A549 (cell line): ENCODE measurements at regions not wholly inside any gene's neighbourhood (a gene's known extent, or its start where the extent isn't known, plus 50 kb on each side); places are given as distances from the start of the nearest gene placed in this dataset.

Experiments used
- CBX8 ChIP-seq: fragments of 200-600 bp; sonication (generic); IDR thresholded peaks from 2 replicates; pipeline ENCODE4 v1.6.1; 2016
- HDAC2 ChIP-seq: fragments of 200-600 bp; sonication (generic); IDR thresholded peaks from 2 replicates; pipeline ENCODE4 v1.6.1; 2016
- MYC ChIP-seq: IDR thresholded peaks from 2 replicates; pipeline ENCODE4 v1.6.1; 2012; ENCODE audit warnings: mild to moderate bottlenecking, inconsistent platforms, low read length, improper control_type of control experiment, borderline replicate concordance
- PHF8 ChIP-seq: fragments of 200-600 bp; sonication (generic); IDR thresholded peaks from 2 replicates; pipeline ENCODE4 v1.6.1; 2016; ENCODE audit warnings: low read depth, mild to moderate bottlenecking, antibody characterized with exemption, moderate library complexity, borderline replicate concordance
- POLR2A ChIP-seq: IDR thresholded peaks from 2 replicates; pipeline ENCODE4 v1.6.1; 2012; ENCODE audit warnings: mild to moderate bottlenecking, low read length
- RFX5 ChIP-seq: fragments of 450-650 bp; IDR thresholded peaks from 2 replicates; pipeline ENCODE4 v1.7.1; 2014; ENCODE audit warnings: antibody characterized with exemption, mild to moderate bottlenecking, moderate library complexity
- SREBF2 ChIP-seq: fragments of 450-650 bp; IDR thresholded peaks from 2 replicates; pipeline ENCODE4 v1.6.1; 2014; ENCODE audit warnings: mild to moderate bottlenecking, moderate library complexity
- TF ChIP-seq, protein P1 (sequence below): fragments of >200 bp; sonication (Bioruptor Twin); formaldehyde crosslinking; IDR thresholded peaks from 3 replicates; pipeline ENCODE4 v1.5.1; 2016
- TF ChIP-seq, protein P2 (sequence below): fragments of 200-600 bp; sonication (generic); IDR thresholded peaks from 2 replicates; pipeline ENCODE4 v1.6.1; 2016; ENCODE audit warnings: antibody characterized with exemption, mild to moderate bottlenecking, moderate library complexity
- TF ChIP-seq, protein P3 (sequence below): fragments of 250-450 bp; sonication (Bioruptor Pico); IDR thresholded peaks from 2 replicates; pipeline ENCODE4 v1.5.0; 2021; ENCODE audit warnings: mild to moderate bottlenecking, moderate library complexity, borderline replicate concordance
- TF ChIP-seq, protein P4 (sequence below): IDR thresholded peaks from 2 replicates; pipeline ENCODE4 v1.6.1; 2012

DNA sequence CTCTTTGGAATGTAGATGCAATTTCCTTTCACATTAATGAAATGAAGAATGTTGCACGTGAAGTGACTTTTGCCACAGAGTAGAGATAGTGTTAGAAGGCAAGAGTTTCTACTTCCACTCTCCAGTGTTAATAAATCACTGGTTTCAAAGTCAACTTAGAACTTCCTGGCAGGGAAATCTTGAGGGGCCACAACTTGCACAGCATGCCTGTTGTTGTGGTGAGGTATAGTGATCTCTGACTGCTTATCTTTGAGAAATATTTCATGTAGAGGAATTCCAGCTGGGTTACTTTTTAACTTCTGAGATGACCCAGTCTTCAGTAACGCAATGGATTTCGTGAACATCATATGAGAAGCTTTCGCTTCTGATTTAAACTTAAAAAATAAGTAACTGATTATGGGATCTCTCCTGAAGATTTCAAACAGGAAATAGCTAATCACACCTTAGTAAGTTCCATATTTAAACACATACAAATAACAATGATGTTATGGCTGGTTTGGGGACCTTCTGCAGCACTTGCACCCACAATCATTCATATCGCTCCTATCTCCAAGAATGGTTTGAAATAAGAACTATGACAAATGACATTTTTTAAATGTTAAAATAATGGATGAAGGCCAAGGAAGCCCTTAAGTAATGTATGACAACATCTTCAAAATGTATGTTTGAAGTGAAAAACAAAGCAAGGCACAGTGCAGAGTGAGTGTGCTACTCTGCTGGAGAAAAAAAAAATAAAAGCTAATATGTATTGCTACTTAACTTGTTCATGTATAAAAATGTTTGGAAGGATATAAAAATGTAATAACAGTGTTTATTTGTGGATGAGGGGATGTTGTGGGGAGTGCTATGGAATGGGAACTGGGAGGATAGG is 726.5 kb upstream of the NECTIN3 start:
- TF ChIP-seq, protein P1, sequence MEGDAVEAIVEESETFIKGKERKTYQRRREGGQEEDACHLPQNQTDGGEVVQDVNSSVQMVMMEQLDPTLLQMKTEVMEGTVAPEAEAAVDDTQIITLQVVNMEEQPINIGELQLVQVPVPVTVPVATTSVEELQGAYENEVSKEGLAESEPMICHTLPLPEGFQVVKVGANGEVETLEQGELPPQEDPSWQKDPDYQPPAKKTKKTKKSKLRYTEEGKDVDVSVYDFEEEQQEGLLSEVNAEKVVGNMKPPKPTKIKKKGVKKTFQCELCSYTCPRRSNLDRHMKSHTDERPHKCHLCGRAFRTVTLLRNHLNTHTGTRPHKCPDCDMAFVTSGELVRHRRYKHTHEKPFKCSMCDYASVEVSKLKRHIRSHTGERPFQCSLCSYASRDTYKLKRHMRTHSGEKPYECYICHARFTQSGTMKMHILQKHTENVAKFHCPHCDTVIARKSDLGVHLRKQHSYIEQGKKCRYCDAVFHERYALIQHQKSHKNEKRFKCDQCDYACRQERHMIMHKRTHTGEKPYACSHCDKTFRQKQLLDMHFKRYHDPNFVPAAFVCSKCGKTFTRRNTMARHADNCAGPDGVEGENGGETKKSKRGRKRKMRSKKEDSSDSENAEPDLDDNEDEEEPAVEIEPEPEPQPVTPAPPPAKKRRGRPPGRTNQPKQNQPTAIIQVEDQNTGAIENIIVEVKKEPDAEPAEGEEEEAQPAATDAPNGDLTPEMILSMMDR: no peak
- TF ChIP-seq MYC (no peak), CBX8 (no peak), POLR2A (no peak), PHF8 (no peak), SREBF2 (no peak), RFX5 (no peak), HDAC2 (no peak)
- TF ChIP-seq, protein P2, sequence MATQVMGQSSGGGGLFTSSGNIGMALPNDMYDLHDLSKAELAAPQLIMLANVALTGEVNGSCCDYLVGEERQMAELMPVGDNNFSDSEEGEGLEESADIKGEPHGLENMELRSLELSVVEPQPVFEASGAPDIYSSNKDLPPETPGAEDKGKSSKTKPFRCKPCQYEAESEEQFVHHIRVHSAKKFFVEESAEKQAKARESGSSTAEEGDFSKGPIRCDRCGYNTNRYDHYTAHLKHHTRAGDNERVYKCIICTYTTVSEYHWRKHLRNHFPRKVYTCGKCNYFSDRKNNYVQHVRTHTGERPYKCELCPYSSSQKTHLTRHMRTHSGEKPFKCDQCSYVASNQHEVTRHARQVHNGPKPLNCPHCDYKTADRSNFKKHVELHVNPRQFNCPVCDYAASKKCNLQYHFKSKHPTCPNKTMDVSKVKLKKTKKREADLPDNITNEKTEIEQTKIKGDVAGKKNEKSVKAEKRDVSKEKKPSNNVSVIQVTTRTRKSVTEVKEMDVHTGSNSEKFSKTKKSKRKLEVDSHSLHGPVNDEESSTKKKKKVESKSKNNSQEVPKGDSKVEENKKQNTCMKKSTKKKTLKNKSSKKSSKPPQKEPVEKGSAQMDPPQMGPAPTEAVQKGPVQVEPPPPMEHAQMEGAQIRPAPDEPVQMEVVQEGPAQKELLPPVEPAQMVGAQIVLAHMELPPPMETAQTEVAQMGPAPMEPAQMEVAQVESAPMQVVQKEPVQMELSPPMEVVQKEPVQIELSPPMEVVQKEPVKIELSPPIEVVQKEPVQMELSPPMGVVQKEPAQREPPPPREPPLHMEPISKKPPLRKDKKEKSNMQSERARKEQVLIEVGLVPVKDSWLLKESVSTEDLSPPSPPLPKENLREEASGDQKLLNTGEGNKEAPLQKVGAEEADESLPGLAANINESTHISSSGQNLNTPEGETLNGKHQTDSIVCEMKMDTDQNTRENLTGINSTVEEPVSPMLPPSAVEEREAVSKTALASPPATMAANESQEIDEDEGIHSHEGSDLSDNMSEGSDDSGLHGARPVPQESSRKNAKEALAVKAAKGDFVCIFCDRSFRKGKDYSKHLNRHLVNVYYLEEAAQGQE: no peak
- TF ChIP-seq, protein P3, sequence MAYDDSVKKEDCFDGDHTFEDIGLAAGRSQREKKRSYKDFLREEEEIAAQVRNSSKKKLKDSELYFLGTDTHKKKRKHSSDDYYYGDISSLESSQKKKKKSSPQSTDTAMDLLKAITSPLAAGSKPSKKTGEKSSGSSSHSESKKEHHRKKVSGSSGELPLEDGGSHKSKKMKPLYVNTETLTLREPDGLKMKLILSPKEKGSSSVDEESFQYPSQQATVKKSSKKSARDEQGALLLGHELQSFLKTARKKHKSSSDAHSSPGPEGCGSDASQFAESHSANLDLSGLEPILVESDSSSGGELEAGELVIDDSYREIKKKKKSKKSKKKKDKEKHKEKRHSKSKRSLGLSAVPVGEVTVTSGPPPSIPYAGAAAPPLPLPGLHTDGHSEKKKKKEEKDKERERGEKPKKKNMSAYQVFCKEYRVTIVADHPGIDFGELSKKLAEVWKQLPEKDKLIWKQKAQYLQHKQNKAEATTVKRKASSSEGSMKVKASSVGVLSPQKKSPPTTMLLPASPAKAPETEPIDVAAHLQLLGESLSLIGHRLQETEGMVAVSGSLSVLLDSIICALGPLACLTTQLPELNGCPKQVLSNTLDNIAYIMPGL (CRISPR knock-in tag): no peak
- TF ChIP-seq, protein P4, sequence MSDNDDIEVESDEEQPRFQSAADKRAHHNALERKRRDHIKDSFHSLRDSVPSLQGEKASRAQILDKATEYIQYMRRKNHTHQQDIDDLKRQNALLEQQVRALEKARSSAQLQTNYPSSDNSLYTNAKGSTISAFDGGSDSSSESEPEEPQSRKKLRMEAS: peak; percentile 74
